PC-9 (cell line): ENCODE measurements at regions not wholly inside any gene's neighbourhood (a gene's known extent, or its start where the extent isn't known, plus 50 kb on each side); places are given as distances from the start of the nearest gene placed in this dataset.

Source experiments
- BruUV-seq: library from RNA; stranded (reverse); fragments of 400-500 nt; replicated peaks from 2 replicates; lab custom pipeline; 2021; lab: Mats Ljungman, UMichigan
- CTCF ChIA-PET: fragments of 300-600 bp; sonication (Branson Sonifier 250); formaldehyde crosslinking; loops from one replicate; lab custom pipeline; 2022; ENCODE audit warnings: antibody characterized with exemption; lab: Charles Lee
- POLR2A ChIA-PET: fragments of 300-600 bp; sonication (Branson Sonifier 250); formaldehyde crosslinking; loops from one replicate; lab custom pipeline; 2022; ENCODE audit warnings: antibody characterized with exemption; ENCODE audit not compliant: unreplicated experiment; lab: Charles Lee
- DNase-seq, 2 experiments: peaks; one replicate each; pipeline versions ENCODE4 v3.0.0 to v3.0.0-alpha.2; 2015 to 2022; ENCODE audit warnings: mixed read lengths in 1 of 2
- H2AFZ ChIP-seq: fragments of 200-600 bp; sonication (generic); 2 replicates; pipeline ENCODE4 v1.8.1; 2017; ENCODE audit warnings: antibody characterized with exemption
- H3F3A ChIP-seq: fragments of 200-600 bp; sonication (generic); 2 replicates; pipeline ENCODE4 v1.8.1; 2017; ENCODE audit warnings: antibody characterized with exemption, mild to moderate bottlenecking, low read depth; ENCODE audit not compliant: insufficient read depth
- H3K27ac ChIP-seq: fragments of 200-600 bp; sonication (generic); 2 replicates; pipeline ENCODE4 v1.6.1; 2016; ENCODE audit warnings: mixed run types
- H3K27me3 ChIP-seq: fragments of 200-600 bp; sonication (generic); 2 replicates; pipeline ENCODE4 v1.6.1; 2016; ENCODE audit warnings: low read depth, mixed run types; ENCODE audit not compliant: insufficient read depth
- H3K36me3 ChIP-seq: fragments of 200-600 bp; sonication (generic); 2 replicates; pipeline ENCODE4 v1.6.1; 2016; ENCODE audit warnings: low read depth, mixed run types
- H3K4me1 ChIP-seq: fragments of 200-600 bp; sonication (generic); replicated peaks from 2 replicates; pipeline ENCODE4 v1.6.1; 2016; ENCODE audit warnings: mixed run types; ENCODE audit not compliant: insufficient read depth
- H3K4me2 ChIP-seq: fragments of 200-600 bp; sonication (generic); 2 replicates; pipeline ENCODE4 v1.6.1; 2017; ENCODE audit warnings: mixed run types
- H3K4me3 ChIP-seq: fragments of 200-600 bp; sonication (generic); 2 replicates; pipeline ENCODE4 v1.6.1; 2016; ENCODE audit warnings: mixed run types
- H3K79me2 ChIP-seq: fragments of 200-600 bp; sonication (generic); 2 replicates; pipeline ENCODE4 v1.6.1; 2017; ENCODE audit warnings: low read depth, mixed run types
- H3K9me2 ChIP-seq: fragments of 200-600 bp; sonication (generic); 2 replicates; pipeline ENCODE4 v1.8.1; 2017; ENCODE audit warnings: mild to moderate bottlenecking; ENCODE audit not compliant: insufficient read depth
- H3K9me3 ChIP-seq: fragments of 200-600 bp; sonication (generic); 2 replicates; pipeline ENCODE4 v1.8.1; 2016; ENCODE audit warnings: low read depth; ENCODE audit not compliant: insufficient read depth
- H4K20me1 ChIP-seq: fragments of 200-600 bp; sonication (generic); 2 replicates; pipeline ENCODE4 v1.8.1; 2017; ENCODE audit not compliant: insufficient read depth
- EZH2 ChIP-seq: fragments of 200-600 bp; sonication (generic); IDR thresholded peaks from 2 replicates; pipeline ENCODE4 v1.8.0; 2017; ENCODE audit warnings: antibody characterized with exemption, low read depth
- intact Hi-C: fragments of 100-400 bp; cut with micrococcal nuclease; formaldehyde crosslinking; loops from one replicate; pipeline ENCODE4 v1.10.0; 2022; ENCODE audit not compliant: unreplicated experiment
- TF ChIP-seq, protein P1 (sequence below): fragments of 200-600 bp; sonication (generic); conservative IDR thresholded peaks from 2 replicates; pipeline ENCODE4 v1.6.1; 2017; ENCODE audit warnings: mixed run types, antibody characterized with exemption, mild to moderate bottlenecking, moderate library complexity

GRCh38 chr9:20065046-20065445 is 276.2 kb upstream of the SLC24A2 start:
- no peaks in the 10 kb centered on the region for H3K4me1 ChIP-seq
- ChIA-PET CTCF (no interaction called here), POLR2A (no interaction called here)
- H4K20me1 ChIP-seq, result no peaks in the 10 kb centered on the region
- no peak overlapping the region for H3K4me3 ChIP-seq
- no peaks in the 10 kb centered on the region for H3K9me3 ChIP-seq
- H3K79me2 ChIP-seq, result no peaks in the 10 kb centered on the region
- H3K27ac ChIP-seq, result no peak overlapping the region
- H3F3A ChIP-seq, result no peaks in the 10 kb centered on the region
- peaks cover 6% of the 10 kb centered on the region; the same call in 1 of the 2 replicates for H3K27me3 ChIP-seq
- intact Hi-C loops, result no loop called here
- no peak for TF ChIP-seq EZH2
- TF ChIP-seq, protein P1, sequence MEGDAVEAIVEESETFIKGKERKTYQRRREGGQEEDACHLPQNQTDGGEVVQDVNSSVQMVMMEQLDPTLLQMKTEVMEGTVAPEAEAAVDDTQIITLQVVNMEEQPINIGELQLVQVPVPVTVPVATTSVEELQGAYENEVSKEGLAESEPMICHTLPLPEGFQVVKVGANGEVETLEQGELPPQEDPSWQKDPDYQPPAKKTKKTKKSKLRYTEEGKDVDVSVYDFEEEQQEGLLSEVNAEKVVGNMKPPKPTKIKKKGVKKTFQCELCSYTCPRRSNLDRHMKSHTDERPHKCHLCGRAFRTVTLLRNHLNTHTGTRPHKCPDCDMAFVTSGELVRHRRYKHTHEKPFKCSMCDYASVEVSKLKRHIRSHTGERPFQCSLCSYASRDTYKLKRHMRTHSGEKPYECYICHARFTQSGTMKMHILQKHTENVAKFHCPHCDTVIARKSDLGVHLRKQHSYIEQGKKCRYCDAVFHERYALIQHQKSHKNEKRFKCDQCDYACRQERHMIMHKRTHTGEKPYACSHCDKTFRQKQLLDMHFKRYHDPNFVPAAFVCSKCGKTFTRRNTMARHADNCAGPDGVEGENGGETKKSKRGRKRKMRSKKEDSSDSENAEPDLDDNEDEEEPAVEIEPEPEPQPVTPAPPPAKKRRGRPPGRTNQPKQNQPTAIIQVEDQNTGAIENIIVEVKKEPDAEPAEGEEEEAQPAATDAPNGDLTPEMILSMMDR, result no peak
- no peaks in the 10 kb centered on the region for H3K36me3 ChIP-seq
- no peaks in the 10 kb centered on the region for H3K9me2 ChIP-seq
- BruUV-seq, result no TSS peak
- H3K4me2 ChIP-seq, result no peak overlapping the region
- no peak for DNase-seq
- H2AFZ ChIP-seq, result no peak overlapping the region

DNA sequence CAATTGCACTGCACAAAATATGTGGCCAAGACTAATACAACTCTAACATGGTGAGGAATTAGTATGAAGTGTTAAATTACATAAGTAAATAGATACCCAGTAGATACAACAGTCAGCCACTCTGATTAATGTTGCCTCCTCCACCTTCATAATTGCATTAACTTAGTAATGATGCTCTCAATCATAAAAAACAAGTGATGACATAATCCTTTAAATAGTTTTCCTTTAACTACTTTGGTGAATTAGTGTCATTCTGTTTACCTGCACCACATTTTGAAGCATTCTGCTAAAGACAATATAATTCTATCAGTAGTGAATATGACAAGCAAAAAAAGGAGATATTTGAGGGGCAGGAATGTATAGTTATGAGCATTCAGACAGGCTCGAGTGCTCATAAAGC is 265.9 kb upstream of the SLC24A2 start:
- Histone ChIP-seq H4K20me1 (no peaks in the 10 kb centered on the region), H2AFZ (no peak overlapping the region), H3K4me2 (no peak overlapping the region), H3K27ac (no peak overlapping the region), H3K9me3 (no peaks in the 10 kb centered on the region), H3K27me3 (no peaks in the 10 kb centered on the region), H3K4me3 (no peak overlapping the region), H3F3A (no peaks in the 10 kb centered on the region), H3K9me2 (no peaks in the 10 kb centered on the region), H3K79me2 (no peaks in the 10 kb centered on the region), H3K4me1 (no peaks in the 10 kb centered on the region), H3K36me3 (no peaks in the 10 kb centered on the region)
- no peak for TF ChIP-seq EZH2
- TF ChIP-seq, protein P1, result no peak
- POLR2A ChIA-PET, result no interaction called here
- intact Hi-C loops, result no loop called here
- CTCF ChIA-PET, result no interaction called here
- no TSS peak for BruUV-seq
- no peak for DNase-seq

DNA sequence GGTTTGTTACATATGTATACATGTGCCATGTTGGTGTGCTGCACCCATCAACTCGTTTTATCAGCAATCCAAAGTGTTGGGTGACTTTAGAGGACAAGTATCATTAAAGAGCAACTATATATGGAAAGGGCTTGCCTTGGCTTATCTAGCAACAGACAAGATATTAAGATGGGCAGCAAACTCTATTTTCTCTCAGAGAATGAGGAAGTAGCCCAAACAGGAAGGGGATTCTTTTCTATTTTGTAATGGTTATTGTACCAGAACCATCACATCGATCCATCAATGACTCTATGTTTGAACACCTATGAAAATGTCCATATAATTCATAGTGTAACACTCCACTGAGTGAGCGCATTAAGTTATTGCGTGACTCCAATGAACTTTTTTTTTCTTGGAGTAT is 260.1 kb upstream of the SLC24A2 start:
- H3K27ac ChIP-seq, result no peak overlapping the region
- ChIA-PET POLR2A (no interaction called here), CTCF (no interaction called here)
- no peaks in the 10 kb centered on the region for H3K79me2 ChIP-seq
- no peak for DNase-seq
- intact Hi-C loops, result no loop called here
- no peaks in the 10 kb centered on the region for H3K4me1 ChIP-seq
- TF ChIP-seq, protein P1, result no peak
- no peak for TF ChIP-seq EZH2
- no peaks in the 10 kb centered on the region for H3K27me3 ChIP-seq
- no peaks in the 10 kb centered on the region for H3K9me2 ChIP-seq
- H2AFZ ChIP-seq, result no peak overlapping the region
- no peaks in the 10 kb centered on the region for H3K9me3 ChIP-seq
- no TSS peak for BruUV-seq
- no peaks in the 10 kb centered on the region for H3F3A ChIP-seq
- H3K4me2 ChIP-seq, result no peak overlapping the region
- no peaks in the 10 kb centered on the region for H4K20me1 ChIP-seq
- H3K36me3 ChIP-seq, result no peaks in the 10 kb centered on the region
- H3K4me3 ChIP-seq, result no peak overlapping the region
